H1 (cell line): ENCODE measurements at regions not wholly inside any gene's neighbourhood (a gene's known extent, or its start where the extent isn't known, plus 50 kb on each side); places are given as distances from the start of the nearest gene placed in this dataset.

ENCODE experiments used
- CTCF ChIA-PET: fragments of 300-600 bp; sonication (Branson Sonifier 250); formaldehyde crosslinking; loops from one replicate; lab custom pipeline; 2021; ENCODE audit not compliant: partially characterized antibody; lab: Charles Lee
- POLR2A ChIA-PET: fragments of 300-600 bp; sonication (Branson Sonifier 250); formaldehyde crosslinking; loops from one replicate; lab custom pipeline; 2021; ENCODE audit warnings: inconsistent platforms; ENCODE audit not compliant: partially characterized antibody; lab: Charles Lee
- DNase-seq, 2 experiments: peaks; one replicate each; pipeline versions ENCODE4 v3.0.0 to v3.0.0-alpha.2; 2010 to 2022; ENCODE audit warnings: low spot score in 2 of 2, low read depth in 1 of 2, mixed read lengths in 1 of 2
- FAIRE-seq: peaks from 2 replicates; lab custom pipeline; 2011; peaks lifted over from hg19 to GRCh38; lab: Jason Lieb, UNC
- H2AFZ ChIP-seq: 2 replicates; pipeline ENCODE4 v1.8.1; 2012; ENCODE audit warnings: low read length, inconsistent platforms
- H2AK5ac ChIP-seq: 2 replicates; pipeline ENCODE4 v1.6.1; 2013; ENCODE audit warnings: low read depth, low read length
- H2BK120ac ChIP-seq: replicated peaks from 2 replicates; pipeline ENCODE3; 2013; ENCODE audit warnings: low read depth, low read length, inconsistent platforms
- H2BK12ac ChIP-seq: 2 replicates; pipeline ENCODE4 v1.6.1; 2013; ENCODE audit warnings: low read depth, low read length
- H2BK15ac ChIP-seq: 2 replicates; pipeline ENCODE4 v1.6.1; 2013; ENCODE audit warnings: low read length
- H2BK20ac ChIP-seq: 2 replicates; pipeline ENCODE4 v1.6.1; 2013; ENCODE audit warnings: low read length
- H2BK5ac ChIP-seq: 2 replicates; pipeline ENCODE4 v1.6.1; 2013; ENCODE audit warnings: low read depth, low read length
- H3K14ac ChIP-seq: 2 replicates; pipeline ENCODE4 v1.6.1; 2013; ENCODE audit warnings: inconsistent platforms; ENCODE audit not compliant: insufficient read length
- H3K18ac ChIP-seq: 2 replicates; pipeline ENCODE4 v1.6.1; 2013; ENCODE audit warnings: low read length; ENCODE audit errors: extremely low read depth
- H3K23ac ChIP-seq: 2 replicates; pipeline ENCODE4 v1.6.1; 2013; ENCODE audit warnings: inconsistent platforms; ENCODE audit not compliant: insufficient read length
- H3K23me2 ChIP-seq: 2 replicates; pipeline ENCODE4 v1.6.1; 2013; ENCODE audit warnings: low read depth, low read length
- H3K27ac ChIP-seq: 2 replicates; pipeline ENCODE4 v1.6.1; 2011; ENCODE audit warnings: low read depth, low read length, inconsistent platforms
- H3K27me3 ChIP-seq, 4 experiments: replicated peaks in 1 of 4; 1 replicate in 1 of 4; 2 replicates in 3 of 4; pipeline versions ENCODE4 v1.6.1 to v1.8.1; 2011 to 2013; ENCODE audit warnings: low read length in 3 of 4, mild to moderate bottlenecking in 3 of 4, inconsistent platforms in 2 of 4, mixed read lengths in 2 of 4, moderate library complexity in 1 of 4; ENCODE audit not compliant: control insufficient read depth in 3 of 4, insufficient read depth in 3 of 4; ENCODE audit errors: extremely low read depth in 1 of 4
- H3K36me3 ChIP-seq, 4 experiments: 2 replicates each; pipeline versions ENCODE4 v1.6.1 to v1.8.1; 2011 to 2013; ENCODE audit warnings: mild to moderate bottlenecking in 4 of 4, low read length in 3 of 4, moderate library complexity in 2 of 4, control low read depth in 1 of 4, inconsistent platforms in 1 of 4; ENCODE audit not compliant: insufficient read depth in 4 of 4, control insufficient read depth in 2 of 4
- H3K4ac ChIP-seq: replicated peaks from 2 replicates; pipeline ENCODE3; 2013; ENCODE audit warnings: low read length, low read depth, mixed read lengths, inconsistent platforms; ENCODE audit not compliant: insufficient read length
- H3K4me1 ChIP-seq, 4 experiments: replicated peaks in 1 of 4; 1 replicate in 1 of 4; 2 replicates in 3 of 4; pipeline versions ENCODE4 v1.6.1 to v1.8.1; 2011 to 2013; ENCODE audit warnings: low read length in 3 of 4, inconsistent platforms in 2 of 4, mixed read lengths in 1 of 4; ENCODE audit not compliant: insufficient read depth in 4 of 4, control insufficient read depth in 3 of 4
- H3K4me2 ChIP-seq, 2 experiments: 2 replicates each; pipeline versions ENCODE4 v1.6.1 to v1.8.1; 2011 to 2013; ENCODE audit warnings: low read depth in 2 of 2, low read length in 2 of 2, control low read depth in 1 of 2, inconsistent platforms in 1 of 2, mild to moderate bottlenecking in 1 of 2; ENCODE audit not compliant: insufficient read depth in 1 of 2
- H3K4me3 ChIP-seq, 4 experiments: fragments of 200-600, 300-600 bp in 1 of 4; sonication (generic), shearing (Covaris generic), sonication (Bioruptor Twin) in 1 of 4; 2 replicates each; pipeline versions ENCODE4 v1.5.1 to v1.8.1; 2011 to 2016; ENCODE audit warnings: low read length in 4 of 4, low read depth in 3 of 4, control low read depth in 2 of 4, inconsistent platforms in 2 of 4, mild to moderate bottlenecking in 2 of 4, mixed read lengths in 1 of 4, moderate library complexity in 1 of 4; ENCODE audit not compliant: insufficient read depth in 2 of 4; ENCODE audit errors: extremely low read depth in 1 of 4
- H3K56ac ChIP-seq: replicated peaks from 2 replicates; pipeline ENCODE3; 2013; ENCODE audit warnings: low read depth, mild to moderate bottlenecking, mixed read lengths, low read length, inconsistent platforms; ENCODE audit not compliant: insufficient read length
- H3K79me1 ChIP-seq: 2 replicates; pipeline ENCODE4 v1.6.1; 2013; ENCODE audit warnings: low read depth, low read length, control low read depth
- H3K79me2 ChIP-seq, 2 experiments: 2 replicates each; pipeline versions ENCODE4 v1.6.1 to v1.8.1; 2012 to 2013; ENCODE audit warnings: low read length in 2 of 2, mild to moderate bottlenecking in 2 of 2, inconsistent platforms in 1 of 2; ENCODE audit not compliant: insufficient read depth in 2 of 2, control insufficient read depth in 1 of 2
- H3K9ac ChIP-seq, 4 experiments: replicated peaks in 1 of 4; 1 replicate in 1 of 4; 2 replicates in 3 of 4; pipeline versions ENCODE4 v1.6.1 to v1.8.1; 2011 to 2013; ENCODE audit warnings: low read depth in 3 of 4, low read length in 3 of 4, control low read depth in 2 of 4, mild to moderate bottlenecking in 2 of 4, moderate library complexity in 2 of 4, inconsistent platforms in 1 of 4; ENCODE audit errors: extremely low read depth in 1 of 4
- H3K9me3 ChIP-seq, 2 experiments: 2 replicates each; pipeline versions ENCODE4 v1.6.1 to v1.8.1; 2012 to 2013; ENCODE audit warnings: mild to moderate bottlenecking in 2 of 2, moderate library complexity in 2 of 2, control low read depth in 1 of 2, inconsistent platforms in 1 of 2, low read depth in 1 of 2, low read length in 1 of 2, mixed read lengths in 1 of 2; ENCODE audit not compliant: insufficient read depth in 2 of 2
- H4K20me1 ChIP-seq, 2 experiments: replicated peaks in 1 of 2; 2 replicates each; pipeline versions ENCODE3 to v1.8.1; 2011 to 2013; ENCODE audit warnings: inconsistent platforms in 2 of 2, low read length in 2 of 2, mild to moderate bottlenecking in 1 of 2; ENCODE audit not compliant: insufficient read depth in 2 of 2, control insufficient read depth in 1 of 2
- H4K5ac ChIP-seq: 2 replicates; pipeline ENCODE4 v1.6.1; 2013; ENCODE audit warnings: low read length, low read depth, mixed read lengths, inconsistent platforms; ENCODE audit not compliant: insufficient read length
- H4K8ac ChIP-seq: 2 replicates; pipeline ENCODE4 v1.8.0; 2013; ENCODE audit warnings: mild to moderate bottlenecking, moderate library complexity, low read length, inconsistent platforms; ENCODE audit not compliant: insufficient read depth; ENCODE audit errors: extremely low read depth
- H4K91ac ChIP-seq: replicated peaks from 2 replicates; pipeline ENCODE3; 2013; ENCODE audit warnings: low read length, mixed read lengths, inconsistent platforms; ENCODE audit not compliant: insufficient read length
- BCL11A ChIP-seq, 2 experiments: IDR thresholded peaks; one replicate each; pipeline ENCODE4 v1.6.1; 2011; ENCODE audit warnings: low read depth in 2 of 2, low read length in 2 of 2, mild to moderate bottlenecking in 2 of 2
- CBX8 ChIP-seq: fragments of 300-800, 300-1000 bp; sonication (generic); IDR thresholded peaks from 2 replicates; pipeline ENCODE4 v1.7.1; 2016; ENCODE audit warnings: low read depth, low read length, borderline replicate concordance
- GTF2F1 ChIP-seq: IDR thresholded peaks from 2 replicates; pipeline ENCODE4 v1.6.1; 2012; ENCODE audit warnings: low read depth, low read length, improper control_type of control experiment, borderline replicate concordance
- POU5F1 ChIP-seq: IDR thresholded peaks from 2 replicates; pipeline ENCODE4 v1.6.1; 2011; ENCODE audit warnings: low read depth, mild to moderate bottlenecking, low read length, moderate library complexity
- RAD21 ChIP-seq, 2 experiments: IDR thresholded peaks in 1 of 2; conservative IDR thresholded peaks in 1 of 2; 2 replicates each; pipeline ENCODE4 v1.6.1; 2011; ENCODE audit warnings: low read depth in 2 of 2, low read length in 2 of 2, improper control_type of control experiment in 1 of 2, inconsistent platforms in 1 of 2, mild to moderate bottlenecking in 1 of 2, moderate library complexity in 1 of 2
- RNF2 ChIP-seq: fragments of 200-900, 300-1000 bp; sonication (generic); IDR thresholded peaks from 2 replicates; pipeline ENCODE4 v1.7.1; 2016; ENCODE audit warnings: borderline replicate concordance, low read depth, mild to moderate bottlenecking, antibody characterized with exemption, low read length; ENCODE audit not compliant: poor library complexity, severe bottlenecking; ENCODE audit errors: missing control alignments
- TBP ChIP-seq: IDR thresholded peaks from 2 replicates; pipeline ENCODE4 v1.6.1; 2011; ENCODE audit warnings: low read depth, low read length, improper control_type of control experiment
- WGBS, 2 experiments: shearing (Covaris generic) in 1 of 2; methylation state at CpG; one replicate each; pipeline versions ENCODE4 v1.1.6 to v1.1.7; 2013 to 2015; ENCODE audit warnings: low lambda C conversion rate in 2 of 2, mixed read lengths in 2 of 2, inconsistent platforms in 1 of 2, low coverage in 1 of 2, missing lambda C conversion rate in 1 of 2; ENCODE audit not compliant: insufficient replicate concordance in 2 of 2, insufficient coverage in 1 of 2, insufficient read length in 1 of 2; ENCODE audit errors: extremely low coverage in 1 of 2, missing lambda C conversion rate in 1 of 2; 5-methylcytosine and 5-hydroxymethylcytosine counted together
- TF ChIP-seq, protein P1 (sequence below): IDR thresholded peaks from 2 replicates; pipeline ENCODE4 v1.6.1; 2012; ENCODE audit warnings: inconsistent platforms
- TF ChIP-seq, protein P2 (sequence below): IDR thresholded peaks from 2 replicates; pipeline ENCODE4 v1.6.1; 2012; ENCODE audit warnings: inconsistent platforms

DNA sequence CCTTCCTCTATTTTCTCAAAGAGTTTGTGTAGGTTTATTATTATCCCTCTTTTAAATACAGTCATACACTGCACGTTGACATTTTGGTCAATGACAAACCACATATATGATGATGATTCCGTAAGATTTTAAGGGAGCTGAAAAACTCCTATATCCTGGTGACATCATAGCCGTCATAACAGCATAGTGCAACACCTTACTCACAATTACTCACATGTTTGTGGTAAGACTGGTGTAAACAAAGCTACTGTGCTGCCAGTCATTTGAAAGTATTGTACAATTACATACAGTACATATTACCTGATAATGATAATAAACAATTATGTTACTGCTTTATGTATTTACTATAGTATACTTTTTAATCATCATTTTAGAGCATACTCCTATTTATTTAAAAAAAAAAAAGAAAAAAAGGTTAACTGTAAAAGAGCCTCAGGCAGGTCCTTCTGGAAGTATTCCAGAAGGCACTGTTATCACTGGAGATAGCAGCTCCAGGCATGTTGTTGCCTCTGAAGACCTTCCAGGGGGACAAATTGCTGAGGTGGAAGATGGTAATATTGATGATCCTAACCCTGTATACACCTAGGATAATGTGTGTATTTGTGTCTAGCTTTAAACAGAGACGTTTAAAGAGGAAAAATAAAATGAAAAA, 123.3 kb upstream of the CDK1 start:
- DNase-seq (no peak), FAIRE-seq (no peak)
- Histone ChIP-seq H2BK12ac (no peak overlapping the region), H3K27ac (no peak overlapping the region), H3K9ac (no peak overlapping the region), H3K14ac (no peak overlapping the region), H3K36me3 (no peaks in the 10 kb centered on the region), H2BK5ac (no peak overlapping the region), H3K27me3 (no peaks in the 10 kb centered on the region), H4K5ac (no peak overlapping the region), H2AK5ac (no peak overlapping the region), H3K4me3 (no peak overlapping the region), H2BK15ac (no peak overlapping the region), H4K8ac (no peak overlapping the region), H4K91ac (no peak overlapping the region), H2BK120ac (no peak overlapping the region), H3K56ac (no peak overlapping the region), H3K9me3 (no peaks in the 10 kb centered on the region), H4K20me1 (no peaks in the 10 kb centered on the region), H3K18ac (no peak overlapping the region), H3K79me2 (no peaks in the 10 kb centered on the region), H2BK20ac (no peak overlapping the region), H3K23me2 (no peaks in the 10 kb centered on the region; the same call in 1 of the 2 replicates), H3K23ac (no peak overlapping the region), H3K4ac (no peak overlapping the region), H3K79me1 (no peaks in the 10 kb centered on the region), H3K4me1 (peaks cover 0 to 5% (median 3%) of the 10 kb centered on the region in 4 experiments; a peak in 4 of 7 replicates), H3K4me2 (no peak overlapping the region), H2AFZ (no peak overlapping the region)
- POLR2A ChIA-PET = no interaction called here
- 78 to 83% methylated on average over 1 to 4 of the region's 4 CpGs for WGBS, 2 experiments
- CTCF ChIA-PET = interaction anchor here (1.2 to 2.4 kb wide), 4 partner anchors 9 to 210 kb away, joined by 3 to 9 read pairs (median 6); no protein-coding TSS in a partner anchor
- no peak for TF ChIP-seq TBP
- no peak for TF ChIP-seq GTF2F1
- no peak for TF ChIP-seq BCL11A (IDR thresholded peaks at IDR 0.05; ENCODE audit: low read depth in 2 of 2, low read length in 2 of 2)
- no peak for TF ChIP-seq RNF2
- TF ChIP-seq POU5F1 = no peak
- TF ChIP-seq, protein P1, sequence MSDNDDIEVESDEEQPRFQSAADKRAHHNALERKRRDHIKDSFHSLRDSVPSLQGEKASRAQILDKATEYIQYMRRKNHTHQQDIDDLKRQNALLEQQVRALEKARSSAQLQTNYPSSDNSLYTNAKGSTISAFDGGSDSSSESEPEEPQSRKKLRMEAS = no peak
- TF ChIP-seq, protein P2, sequence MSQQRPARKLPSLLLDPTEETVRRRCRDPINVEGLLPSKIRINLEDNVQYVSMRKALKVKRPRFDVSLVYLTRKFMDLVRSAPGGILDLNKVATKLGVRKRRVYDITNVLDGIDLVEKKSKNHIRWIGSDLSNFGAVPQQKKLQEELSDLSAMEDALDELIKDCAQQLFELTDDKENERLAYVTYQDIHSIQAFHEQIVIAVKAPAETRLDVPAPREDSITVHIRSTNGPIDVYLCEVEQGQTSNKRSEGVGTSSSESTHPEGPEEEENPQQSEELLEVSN = no peak
- TF ChIP-seq RAD21 (IDR thresholded peaks at IDR 0.05 in 1 of 2, conservative IDR thresholded peaks at IDR 0.05 in 1 of 2; ENCODE audit: low read depth in 2 of 2, low read length in 2 of 2) = no peak
- no peak for TF ChIP-seq CBX8
